GM19240 (cell line): ENCODE measurements at regions not wholly inside any gene's neighbourhood (a gene's known extent, or its start where the extent isn't known, plus 50 kb on each side); places are given as distances from the start of the nearest gene placed in this dataset.

Experiments
- DNase-seq: peaks from one replicate; pipeline ENCODE4 v3.0.0; 2011; ENCODE audit warnings: low spot score; ENCODE audit not compliant: insufficient read length

- no peak for DNase-seq
Observed at GRCh38 chr10:117925369-117925768, 121.4 kb downstream of the RAB11FIP2 start.

- no peak for DNase-seq
Observed at GRCh38 chr10:117926491-117926890, 120.2 kb downstream of the RAB11FIP2 start.

GRCh38 chr10:117927332-117927731 is 119.4 kb downstream of the RAB11FIP2 start:
- DNase-seq, result no peak

GRCh38 chr10:117927871-117928270 is 118.9 kb downstream of the RAB11FIP2 start:
- DNase-seq, result no peak

DNA sequence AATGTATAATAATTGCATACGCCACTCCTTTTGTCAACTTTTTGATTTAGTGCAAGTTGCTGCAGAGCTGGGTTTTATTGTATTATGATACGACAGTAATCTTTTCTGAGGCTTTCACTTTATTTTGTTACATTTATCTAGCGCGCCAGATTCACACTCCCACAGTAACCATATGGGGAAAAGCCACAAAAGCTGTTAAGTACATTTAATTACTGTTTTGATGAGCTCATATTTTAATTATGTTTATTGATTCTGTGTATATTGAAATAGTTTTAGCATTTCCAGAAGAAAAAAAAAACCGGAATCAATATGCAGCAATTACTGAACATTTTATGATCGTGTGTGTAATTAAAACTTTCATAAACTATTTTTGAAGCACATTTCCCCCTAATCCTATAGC is 118.5 kb downstream of the RAB11FIP2 start:
- DNase-seq, result no peak

GRCh38 chr10:117928741-117929140 is 118.0 kb downstream of the RAB11FIP2 start:
- DNase-seq, result no peak

DNA sequence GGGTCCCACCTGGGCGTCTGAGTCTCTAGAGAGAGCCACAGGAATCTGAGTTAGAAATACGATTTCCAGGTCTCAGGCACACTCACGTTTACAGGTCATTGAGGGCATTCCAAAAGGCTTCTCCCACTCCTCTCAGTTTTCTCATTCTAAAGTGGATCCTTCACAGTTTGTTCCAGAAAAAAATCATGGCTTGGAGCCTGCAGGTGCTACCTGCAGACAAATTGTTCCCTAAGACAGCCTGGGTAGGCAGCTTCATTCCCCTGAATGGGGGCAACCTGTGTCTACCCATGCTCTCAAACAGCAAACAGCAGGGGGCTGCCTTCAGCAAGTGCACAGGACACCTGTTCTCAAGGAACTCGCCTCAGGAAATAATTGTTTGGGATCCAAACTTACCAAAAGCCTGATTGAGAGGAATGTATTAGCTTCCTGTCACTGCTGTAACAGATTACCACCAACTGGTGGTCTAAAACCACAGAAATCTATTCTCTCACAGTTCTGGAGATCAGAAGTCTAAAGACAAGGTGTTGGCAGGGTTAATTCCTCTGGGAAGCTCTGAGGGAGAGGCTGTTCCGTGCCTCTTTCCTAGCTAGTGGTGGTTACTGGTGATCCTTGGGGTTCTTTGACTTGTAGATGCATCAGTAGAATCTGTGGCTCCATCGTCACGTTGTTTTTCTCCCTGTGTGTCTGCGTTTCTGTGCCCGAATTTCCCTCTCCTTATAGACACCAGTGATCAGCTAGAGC is 117.2 kb downstream of the RAB11FIP2 start:
- DNase-seq, result no peak

GRCh38 chr10:117931078-117931477 is 115.7 kb downstream of the RAB11FIP2 start:
- no peak for DNase-seq

DNA sequence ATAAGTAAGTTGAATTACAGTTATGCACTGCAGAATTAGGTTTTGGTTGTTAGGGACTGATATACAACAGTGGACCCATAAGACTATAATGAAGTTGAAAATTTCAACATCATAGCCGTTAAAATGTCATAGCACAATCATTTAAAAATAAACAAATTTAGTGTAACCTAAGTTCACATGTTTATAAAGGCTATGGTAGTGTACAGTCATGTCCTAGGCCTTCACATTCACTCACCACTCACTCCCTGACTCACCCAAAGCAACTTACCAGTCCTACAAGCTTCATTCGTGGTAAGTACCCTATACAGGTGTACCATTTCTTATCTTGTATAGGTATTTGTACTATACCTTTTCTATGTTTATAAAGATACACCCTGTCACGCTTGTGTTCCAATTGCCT is 113.7 kb downstream of the RAB11FIP2 start:
- DNase-seq, result no peak

- DNase-seq, result no peak
Observed at GRCh38 chr10:117934477-117934876, 112.3 kb downstream of the RAB11FIP2 start.

DNA sequence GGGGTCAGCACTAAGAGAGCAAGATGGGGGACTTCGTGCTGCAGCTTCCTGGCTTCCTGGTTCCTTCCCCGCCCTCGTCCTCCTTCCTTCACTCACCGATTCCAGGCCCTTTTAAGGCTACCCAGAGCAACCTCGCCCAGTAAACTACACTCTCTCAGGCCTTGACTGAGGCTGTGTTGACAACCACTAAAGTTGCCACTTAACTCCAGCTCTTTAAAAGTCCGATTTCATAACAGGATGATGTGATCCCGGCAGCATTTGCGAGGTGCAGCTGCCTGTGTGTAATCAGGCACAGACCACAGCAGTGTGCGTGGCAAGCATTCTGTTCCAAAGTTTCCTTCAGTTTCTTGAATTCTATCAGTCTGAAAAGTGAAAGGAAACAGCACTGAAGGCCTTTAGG is 110.6 kb downstream of the RAB11FIP2 start:
- no peak for DNase-seq

DNA sequence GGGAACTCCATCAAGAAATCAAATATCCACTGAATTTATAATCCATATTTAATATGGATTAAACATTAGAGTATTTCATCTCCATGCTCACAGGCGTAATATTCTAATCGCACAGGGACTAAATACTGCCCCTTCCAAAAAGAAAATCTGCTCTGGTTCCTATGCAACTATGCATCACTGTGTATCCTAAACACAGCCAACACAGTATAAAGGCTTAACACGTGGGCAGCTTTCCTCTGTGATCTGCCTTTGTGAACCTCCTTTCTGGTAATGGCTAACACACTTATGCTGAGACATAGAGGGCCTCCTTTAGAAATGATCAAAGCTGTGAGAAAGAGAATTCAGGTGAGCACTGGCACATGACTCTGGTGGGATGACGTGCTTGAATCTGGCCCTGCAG is 110.2 kb downstream of the RAB11FIP2 start:
- no peak for DNase-seq

DNA sequence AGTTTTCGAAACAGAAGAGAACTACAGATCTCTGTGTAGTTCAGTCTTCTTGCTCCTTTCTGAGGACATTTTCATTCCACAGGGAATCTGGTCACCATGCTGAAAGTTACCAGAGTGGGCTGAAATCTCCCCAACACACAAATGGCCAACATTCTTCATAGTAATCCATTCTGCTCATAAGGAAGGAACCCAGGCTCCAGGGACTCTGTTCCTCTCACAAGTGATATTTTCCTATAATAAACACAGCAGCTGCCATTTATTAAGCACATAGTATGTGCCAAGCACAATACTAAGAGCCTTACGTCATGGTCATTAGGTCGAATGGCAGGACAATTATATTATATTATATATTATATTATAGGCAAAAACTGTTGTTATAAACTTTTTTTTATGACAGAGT is 109.8 kb downstream of the RAB11FIP2 start:
- DNase-seq, result no peak

- no peak for DNase-seq
Observed at GRCh38 chr10:117938104-117938503, 108.6 kb downstream of the RAB11FIP2 start.

GRCh38 chr10:117942226-117942625 is 104.5 kb downstream of the RAB11FIP2 start:
- DNase-seq, result no peak

DNA sequence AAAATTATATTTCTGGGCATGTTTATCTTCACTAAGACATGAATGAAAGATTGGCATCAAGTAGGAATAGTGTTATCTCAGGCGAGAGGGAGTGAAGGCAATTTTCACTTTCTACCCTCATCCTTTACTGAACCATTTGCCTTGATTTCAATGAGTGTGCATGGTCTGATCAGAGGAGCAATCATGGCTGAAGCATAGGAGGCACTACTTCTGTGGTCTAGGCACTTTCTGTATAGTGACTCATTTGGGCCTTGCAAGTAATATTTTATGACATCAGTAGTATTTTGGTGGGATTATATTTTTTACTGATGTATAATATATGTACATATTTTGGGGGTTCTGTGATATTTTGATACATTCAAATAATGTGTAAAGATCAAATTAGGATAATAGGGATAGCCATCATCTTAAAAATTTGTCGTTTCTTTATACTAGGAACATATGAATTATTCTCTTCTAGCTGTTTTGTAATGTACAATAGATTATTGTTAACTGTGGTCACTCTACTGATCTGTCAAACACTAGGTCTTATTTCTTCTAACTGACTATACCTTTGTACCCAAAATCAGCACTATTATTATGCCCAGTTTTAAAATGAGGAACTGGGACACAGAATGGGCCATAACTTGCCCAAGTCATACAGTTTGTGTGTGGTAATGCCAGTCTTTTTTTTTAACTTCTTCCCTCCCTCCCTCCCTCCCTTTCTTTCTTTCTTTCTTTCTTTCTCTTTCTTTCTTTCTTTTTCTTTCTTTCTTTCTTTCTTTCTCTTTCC is 101.9 kb downstream of the RAB11FIP2 start:
- no peak for DNase-seq

DNA sequence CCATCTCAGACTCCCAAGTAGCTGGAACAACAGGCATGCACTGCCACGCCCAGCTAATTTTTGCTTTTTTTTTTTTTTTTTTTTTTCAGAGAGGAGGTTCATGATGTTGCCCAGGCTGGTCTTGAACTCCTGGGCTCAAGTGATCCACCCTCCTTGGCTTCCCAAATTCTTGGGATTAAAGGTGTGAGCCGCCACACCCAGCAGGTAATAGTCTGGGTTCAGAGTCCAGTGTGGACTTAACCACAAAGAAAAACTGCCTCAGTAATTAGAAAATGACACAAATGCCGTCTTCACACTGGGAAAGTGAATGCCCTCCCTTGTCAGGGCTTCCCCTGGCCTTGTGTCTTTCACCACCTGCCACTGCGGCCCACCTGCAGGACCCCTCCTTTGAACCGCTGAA is 101.1 kb downstream of the RAB11FIP2 start:
- no peak for DNase-seq

- no peak for DNase-seq
Observed at GRCh38 chr10:117946525-117947070, 100.1 kb downstream of the RAB11FIP2 start.

DNA sequence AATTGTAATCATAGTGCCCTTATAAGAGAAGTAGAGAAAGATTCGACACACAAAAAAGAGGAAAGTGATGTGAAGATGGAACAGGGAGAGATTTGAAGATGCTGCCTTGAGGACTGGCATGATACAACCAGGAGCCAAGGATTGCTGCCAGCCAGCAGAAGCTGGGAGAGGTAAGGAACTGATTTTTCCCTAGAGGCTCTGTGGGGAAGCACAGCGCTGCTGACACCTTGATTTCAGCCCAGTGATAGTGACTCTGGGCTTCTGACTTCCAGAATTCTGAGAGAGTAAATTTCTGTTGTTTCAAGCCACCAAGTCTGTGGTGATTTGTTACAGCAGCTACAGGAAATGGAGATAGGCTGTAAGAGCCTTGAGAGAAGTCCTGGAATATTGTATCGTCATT is 98.2 kb downstream of the RAB11FIP2 start:
- no peak for DNase-seq

GRCh38 chr10:117950408-117950807 is 96.3 kb downstream of the RAB11FIP2 start:
- no peak for DNase-seq
